ENCODE measurements at regions not wholly inside any gene's neighbourhood (a gene's known extent, or its start where the extent isn't known, plus 50 kb on each side); places are given as distances from the start of the nearest gene placed in this dataset.

GRCh38 chr12:77642246-77642645 is 188.4 kb upstream of the NAV3 start:
- DNase-seq (ENCODE audit: low read depth in 2 of 2) = no peak
- H3K4me3 ChIP-seq (replicated peaks in 1 of 2; ENCODE audit: low read depth in 2 of 2, low read length in 2 of 2) = no peak overlapping the region
- TF ChIP-seq, protein P1, sequence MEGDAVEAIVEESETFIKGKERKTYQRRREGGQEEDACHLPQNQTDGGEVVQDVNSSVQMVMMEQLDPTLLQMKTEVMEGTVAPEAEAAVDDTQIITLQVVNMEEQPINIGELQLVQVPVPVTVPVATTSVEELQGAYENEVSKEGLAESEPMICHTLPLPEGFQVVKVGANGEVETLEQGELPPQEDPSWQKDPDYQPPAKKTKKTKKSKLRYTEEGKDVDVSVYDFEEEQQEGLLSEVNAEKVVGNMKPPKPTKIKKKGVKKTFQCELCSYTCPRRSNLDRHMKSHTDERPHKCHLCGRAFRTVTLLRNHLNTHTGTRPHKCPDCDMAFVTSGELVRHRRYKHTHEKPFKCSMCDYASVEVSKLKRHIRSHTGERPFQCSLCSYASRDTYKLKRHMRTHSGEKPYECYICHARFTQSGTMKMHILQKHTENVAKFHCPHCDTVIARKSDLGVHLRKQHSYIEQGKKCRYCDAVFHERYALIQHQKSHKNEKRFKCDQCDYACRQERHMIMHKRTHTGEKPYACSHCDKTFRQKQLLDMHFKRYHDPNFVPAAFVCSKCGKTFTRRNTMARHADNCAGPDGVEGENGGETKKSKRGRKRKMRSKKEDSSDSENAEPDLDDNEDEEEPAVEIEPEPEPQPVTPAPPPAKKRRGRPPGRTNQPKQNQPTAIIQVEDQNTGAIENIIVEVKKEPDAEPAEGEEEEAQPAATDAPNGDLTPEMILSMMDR (IDR thresholded peaks at IDR 0.05; ENCODE audit: low read depth, low read length) = no peak

DNA sequence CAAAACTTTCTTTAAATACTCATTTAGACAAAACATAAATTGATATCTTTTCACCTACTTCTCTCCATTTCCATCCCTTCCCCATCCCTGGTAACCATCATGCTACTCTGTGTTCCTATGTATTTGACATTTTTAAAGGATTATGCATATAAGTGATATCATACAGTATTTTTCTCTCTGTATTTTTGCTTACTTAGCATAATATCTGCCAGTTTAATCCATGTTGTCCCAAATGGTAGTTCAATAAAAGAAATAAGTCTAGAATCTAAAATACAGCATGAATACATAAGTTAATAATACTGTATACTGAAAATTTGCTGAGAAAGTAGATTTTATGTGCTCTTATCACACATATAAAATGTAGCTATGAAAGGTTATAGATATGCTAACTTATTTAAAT is 190.3 kb upstream of the NAV3 start:
- H3K4me3 ChIP-seq (replicated peaks in 1 of 2; ENCODE audit: low read depth in 2 of 2, low read length in 2 of 2) = no peak overlapping the region
- DNase-seq (ENCODE audit: low read depth in 2 of 2) = no peak
- TF ChIP-seq, protein P1 (IDR thresholded peaks at IDR 0.05; ENCODE audit: low read depth, low read length) = no peak

DNA sequence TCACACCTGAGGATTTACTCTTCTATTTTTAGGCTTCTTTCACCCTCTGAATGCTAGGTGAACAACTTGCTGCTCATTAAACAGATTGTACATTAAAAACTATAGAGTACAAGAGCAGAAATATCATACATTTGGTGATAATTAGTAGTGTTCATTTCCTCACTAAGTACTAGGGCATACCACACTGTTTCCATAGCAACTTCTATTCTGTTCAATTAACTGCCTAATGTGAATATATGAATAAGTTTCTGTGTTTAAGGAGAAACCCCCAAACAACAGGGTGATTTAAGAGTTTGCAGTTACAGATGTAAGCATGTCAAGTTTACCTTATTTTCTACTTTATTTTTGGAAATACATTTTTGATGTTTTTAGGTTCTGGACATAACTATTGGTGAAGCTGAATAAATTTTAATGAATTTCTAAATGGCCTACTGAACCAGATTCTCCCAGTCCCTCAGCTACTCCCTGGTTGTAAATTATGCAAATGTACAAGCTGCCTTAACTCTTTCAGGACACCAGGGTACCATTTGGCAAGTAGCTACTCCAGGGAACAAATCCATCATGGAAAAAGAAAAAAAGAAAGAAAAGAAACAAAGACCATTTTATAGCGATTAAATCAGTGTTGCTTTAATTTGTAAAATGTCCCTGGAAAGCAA is 199.8 kb upstream of the NAV3 start:
- TF ChIP-seq, protein P1 (IDR thresholded peaks at IDR 0.05; ENCODE audit: low read depth, low read length) = no peak
- DNase-seq (ENCODE audit: low read depth in 2 of 2) = no peak

GRCh38 chr12:77630344-77630743 is 200.3 kb upstream of the NAV3 start:
- no peak overlapping the region for H3K4me3 ChIP-seq (replicated peaks in 1 of 2; ENCODE audit: low read depth in 2 of 2, low read length in 2 of 2)
- DNase-seq (ENCODE audit: low read depth in 2 of 2) = no peak
- TF ChIP-seq, protein P1 (IDR thresholded peaks at IDR 0.05; ENCODE audit: low read depth, low read length) = no peak

More for the DNA sequence above, 199.8 kb upstream of the NAV3 start:
- no peak overlapping the region for H3K4me3 ChIP-seq (replicated peaks in 1 of 2; ENCODE audit: low read depth in 2 of 2, low read length in 2 of 2)

DNA sequence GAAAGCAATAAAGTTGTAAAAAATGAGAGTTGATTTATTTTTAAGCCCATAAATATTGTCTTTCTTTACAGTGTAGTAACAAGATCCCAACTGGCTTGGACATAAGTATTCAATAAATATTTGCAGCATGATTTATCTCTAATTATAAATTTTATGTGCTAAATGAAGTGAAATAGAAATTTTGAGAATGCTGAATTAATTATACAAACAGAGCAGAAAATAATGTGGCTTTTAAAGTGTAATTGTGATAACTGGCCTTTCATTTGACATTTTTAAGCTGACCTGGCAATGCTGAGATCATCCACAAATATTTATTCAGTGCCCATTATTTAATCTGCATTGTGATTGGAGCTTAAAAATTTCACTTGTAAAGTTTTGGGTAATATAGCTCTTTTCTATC is 201.6 kb upstream of the NAV3 start:
- DNase-seq (ENCODE audit: low read depth in 2 of 2) = no peak
- TF ChIP-seq, protein P1 (IDR thresholded peaks at IDR 0.05; ENCODE audit: low read depth, low read length) = no peak
- no peak overlapping the region for H3K4me3 ChIP-seq (replicated peaks in 1 of 2; ENCODE audit: low read depth in 2 of 2, low read length in 2 of 2)

DNA sequence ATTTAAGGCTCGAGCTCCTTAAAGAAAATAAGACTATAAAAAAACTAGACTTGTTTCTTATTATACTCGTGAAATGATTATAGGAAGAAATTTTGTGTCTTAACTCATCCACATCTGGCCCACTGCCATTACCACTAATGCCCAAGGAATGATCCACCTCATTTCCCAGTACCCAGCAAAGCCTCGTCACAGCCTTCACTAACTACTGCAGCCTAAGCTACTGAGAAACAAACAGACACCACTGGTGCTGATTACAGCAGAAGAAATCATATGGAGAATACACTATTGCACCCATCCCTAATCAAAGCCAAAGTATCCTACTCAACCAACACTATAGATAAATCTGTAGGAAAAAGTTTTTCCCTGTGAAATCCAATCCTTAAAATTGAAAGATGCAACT is 205.3 kb upstream of the NAV3 start:
- no peak overlapping the region for H3K4me3 ChIP-seq (replicated peaks in 1 of 2; ENCODE audit: low read depth in 2 of 2, low read length in 2 of 2)
- DNase-seq (ENCODE audit: low read depth in 2 of 2) = peak; percentile 80 to 82
- TF ChIP-seq, protein P1 (IDR thresholded peaks at IDR 0.05; ENCODE audit: low read depth, low read length) = no peak

GRCh38 chr12:77619425-77619824 is 211.3 kb upstream of the NAV3 start:
- no peak for DNase-seq (ENCODE audit: low read depth in 2 of 2)

More at GRCh38 chr12:77619425-77619824, 211.3 kb upstream of the NAV3 start:
- TF ChIP-seq, protein P1 (IDR thresholded peaks at IDR 0.05; ENCODE audit: low read depth, low read length) = no peak
- no peak overlapping the region for H3K4me3 ChIP-seq (replicated peaks in 1 of 2; ENCODE audit: low read depth in 2 of 2, low read length in 2 of 2)
